ENCODE measurements at regions not wholly inside any gene's neighbourhood (a gene's known extent, or its start where the extent isn't known, plus 50 kb on each side); places are given as distances from the start of the nearest gene placed in this dataset.

GRCh38 chr4:28426251-28426650, 1565.6 kb downstream of the STIM2 start:
- TF ChIP-seq ETS1 (IDR thresholded peaks at IDR 0.05) (no peak), ZNF462 (CRISPR knock-in tag; IDR thresholded peaks at IDR 0.05) (no peak), EZH2 (IDR thresholded peaks at IDR 0.05; ENCODE audit: low read depth, unreplicated experiment) (no peak), CTCF (conservative IDR thresholded peaks at IDR 0.05; ENCODE audit: low read depth in 2 of 2) (no peak), POLR2AphosphoS5 (IDR thresholded peaks at IDR 0.05; ENCODE audit: low read depth) (no peak)
- no peaks in the 10 kb centered on the region for H3K4me1 Mint-ChIP-seq
- H3K9me3 Mint-ChIP-seq = no peaks in the 10 kb centered on the region; the same call in 2 of the 3 replicates
- H3K36me3 Mint-ChIP-seq (ENCODE audit: low read depth) = peaks cover 3% of the 10 kb centered on the region; the same call in 1 of the 3 replicates
- Histone ChIP-seq H3F3A (replicated peaks; ENCODE audit: low read depth) (no peaks in the 10 kb centered on the region), H3K27ac (ENCODE audit: low read depth) (no peak overlapping the region), H3K36me3 (ENCODE audit: insufficient read depth) (no peaks in the 10 kb centered on the region), H4K20me1 (replicated peaks; ENCODE audit: insufficient read depth) (no peaks in the 10 kb centered on the region), H2AFZ (no peak overlapping the region), H3K9me2 (ENCODE audit: insufficient read depth) (no peaks in the 10 kb centered on the region), H3K79me2 (replicated peaks; ENCODE audit: insufficient read depth) (no peaks in the 10 kb centered on the region), H3K4me3 (no peak overlapping the region), H3K4me1 (ENCODE audit: insufficient read depth) (no peaks in the 10 kb centered on the region), H3K27me3 (ENCODE audit: insufficient read depth) (no peaks in the 10 kb centered on the region), H3K4me2 (no peak overlapping the region)
- H3K27ac Mint-ChIP-seq = no peak overlapping the region
- ATAC-seq = no peak
- peaks cover 3% of the 10 kb centered on the region for H3K27me3 Mint-ChIP-seq (ENCODE audit: insufficient read depth, low read depth, poor library complexity)
- DNase-seq (ENCODE audit: low spot score) = no peak
- no peak overlapping the region for H3K4me3 Mint-ChIP-seq
